ENCODE measurements at regions not wholly inside any gene's neighbourhood (a gene's known extent, or its start where the extent isn't known, plus 50 kb on each side); places are given as distances from the start of the nearest gene placed in this dataset.

DNA sequence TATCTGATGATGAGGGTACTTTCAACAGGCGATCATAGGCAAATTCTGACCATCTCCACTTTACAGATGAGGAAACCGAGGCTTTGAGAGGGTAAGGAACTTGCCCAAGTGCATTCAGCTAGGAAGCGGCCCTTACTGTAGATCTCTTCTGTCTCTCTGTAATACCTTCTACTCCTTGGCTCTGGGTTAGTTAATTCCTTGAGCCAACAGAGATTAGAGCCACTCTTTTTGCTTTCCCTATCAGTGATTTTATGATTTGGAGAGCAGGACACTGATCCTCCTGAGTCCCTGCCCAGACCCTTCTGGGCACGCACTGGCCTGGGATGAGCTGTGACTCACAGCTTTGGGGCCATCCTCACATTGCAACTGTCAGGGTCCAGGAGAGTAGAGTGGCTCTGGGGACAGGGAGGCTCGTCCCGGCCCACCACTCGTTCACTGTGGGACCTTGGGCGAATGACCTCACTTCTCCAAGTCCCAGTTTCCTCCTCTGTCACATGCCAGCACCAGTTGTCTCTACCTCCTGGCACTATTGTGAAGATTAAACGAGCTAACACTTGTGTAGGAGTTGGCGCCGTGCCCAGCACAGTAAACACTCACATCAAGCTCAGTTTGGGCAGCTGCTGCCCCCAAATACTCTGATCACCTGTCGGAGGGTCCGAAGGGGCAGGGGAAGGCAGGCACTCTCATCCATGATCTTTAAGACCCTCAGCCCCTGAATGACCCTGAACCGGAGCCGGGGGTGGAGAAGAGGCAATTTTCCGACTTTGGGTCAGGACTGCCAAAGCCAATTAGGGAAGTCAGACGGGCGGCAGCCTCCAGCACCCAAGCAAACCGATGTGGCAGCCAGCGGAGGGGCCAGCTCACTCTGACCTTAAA lies 235.0 kb downstream of the MIAT start:
- TF ChIP-seq, protein P1, sequence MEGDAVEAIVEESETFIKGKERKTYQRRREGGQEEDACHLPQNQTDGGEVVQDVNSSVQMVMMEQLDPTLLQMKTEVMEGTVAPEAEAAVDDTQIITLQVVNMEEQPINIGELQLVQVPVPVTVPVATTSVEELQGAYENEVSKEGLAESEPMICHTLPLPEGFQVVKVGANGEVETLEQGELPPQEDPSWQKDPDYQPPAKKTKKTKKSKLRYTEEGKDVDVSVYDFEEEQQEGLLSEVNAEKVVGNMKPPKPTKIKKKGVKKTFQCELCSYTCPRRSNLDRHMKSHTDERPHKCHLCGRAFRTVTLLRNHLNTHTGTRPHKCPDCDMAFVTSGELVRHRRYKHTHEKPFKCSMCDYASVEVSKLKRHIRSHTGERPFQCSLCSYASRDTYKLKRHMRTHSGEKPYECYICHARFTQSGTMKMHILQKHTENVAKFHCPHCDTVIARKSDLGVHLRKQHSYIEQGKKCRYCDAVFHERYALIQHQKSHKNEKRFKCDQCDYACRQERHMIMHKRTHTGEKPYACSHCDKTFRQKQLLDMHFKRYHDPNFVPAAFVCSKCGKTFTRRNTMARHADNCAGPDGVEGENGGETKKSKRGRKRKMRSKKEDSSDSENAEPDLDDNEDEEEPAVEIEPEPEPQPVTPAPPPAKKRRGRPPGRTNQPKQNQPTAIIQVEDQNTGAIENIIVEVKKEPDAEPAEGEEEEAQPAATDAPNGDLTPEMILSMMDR (IDR thresholded peaks at IDR 0.05; ENCODE audit: low read length) = no peak
- TF ChIP-seq EZH2 (IDR thresholded peaks at IDR 0.05; ENCODE audit: borderline replicate concordance, low read length) = no peak

Measured in OCI-LY1 (cell line).